ENCODE measurements at regions not wholly inside any gene's neighbourhood (a gene's known extent, or its start where the extent isn't known, plus 50 kb on each side); places are given as distances from the start of the nearest gene placed in this dataset.
A peak's percentile ranks its signal among the peaks of the same experiment; 100 is the strongest.
"Not testable (repeated sequence)": the region's sequence is repeated elsewhere in the genome, so short reads cannot be mapped to it uniquely, and the experiment has no call there.

GRCh38 chr21:41611966-41612606, 104.1 kb upstream of the TMPRSS2 start:
- DNase-seq (ENCODE audit: low spot score), result no peak

- DNase-seq (ENCODE audit: low spot score), result no peak
Measured at GRCh38 chr21:41611441-41611840, 103.5 kb upstream of the TMPRSS2 start.

- not testable (repeated sequence) for DNase-seq (ENCODE audit: low spot score)
Measured at GRCh38 chr21:41610840-41611115, 102.8 kb upstream of the TMPRSS2 start.

GRCh38 chr21:41610042-41610839, 102.3 kb upstream of the TMPRSS2 start:
- DNase-seq (ENCODE audit: low spot score), result peak; percentile 27

- no peak for DNase-seq (ENCODE audit: low spot score)
Measured at GRCh38 chr21:41606706-41607105, 98.7 kb upstream of the TMPRSS2 start.

- no peak for DNase-seq (ENCODE audit: low spot score)
Measured at GRCh38 chr21:41605934-41606285, 98.0 kb upstream of the TMPRSS2 start.

- no peak for DNase-seq (ENCODE audit: low spot score)
Measured at GRCh38 chr21:41605178-41605933, 97.4 kb upstream of the TMPRSS2 start.

- no peak for DNase-seq (ENCODE audit: low spot score)
Measured at GRCh38 chr21:41604583-41605041, 96.7 kb upstream of the TMPRSS2 start.

- DNase-seq (ENCODE audit: low spot score), result no peak
Measured at GRCh38 chr21:41603476-41603875, 95.5 kb upstream of the TMPRSS2 start.

GRCh38 chr21:41602531-41602930, 94.6 kb upstream of the TMPRSS2 start:
- DNase-seq (ENCODE audit: low spot score), result no peak

- DNase-seq (ENCODE audit: low spot score), result no peak
Measured at GRCh38 chr21:41601573-41602368, 93.8 kb upstream of the TMPRSS2 start.

- no peak for DNase-seq (ENCODE audit: low spot score)
Measured at GRCh38 chr21:41600961-41601572, 93.1 kb upstream of the TMPRSS2 start.

- no peak for DNase-seq (ENCODE audit: low spot score)
Measured at GRCh38 chr21:41600556-41600955, 92.6 kb upstream of the TMPRSS2 start.

- no peak for DNase-seq (ENCODE audit: low spot score)
Measured at GRCh38 chr21:41600116-41600515, 92.2 kb upstream of the TMPRSS2 start.

GRCh38 chr21:41598561-41599431, 90.8 kb upstream of the TMPRSS2 start:
- DNase-seq (ENCODE audit: low spot score), result no peak

GRCh38 chr21:41597811-41598231, 89.9 kb upstream of the TMPRSS2 start:
- DNase-seq (ENCODE audit: low spot score), result no peak

- no peak for DNase-seq (ENCODE audit: low spot score)
Measured at GRCh38 chr21:41597227-41597626, 89.3 kb upstream of the TMPRSS2 start.

GRCh38 chr21:41596241-41596925, 88.4 kb upstream of the TMPRSS2 start:
- DNase-seq (ENCODE audit: low spot score), result no peak

GRCh38 chr21:41594268-41594667, 86.3 kb upstream of the TMPRSS2 start:
- no peak for DNase-seq (ENCODE audit: low spot score)

GRCh38 chr21:41593760-41594138, 85.8 kb upstream of the TMPRSS2 start:
- DNase-seq (ENCODE audit: low spot score), result no peak

Data from globus pallidus (tissue), 1 donor.